Stimulated activated CD8-positive, alpha-beta memory T cell treated with anti-CD3 and anti-CD28 coated beads, Interleukin-15, amount 100 ng/mL, for 24 hours (primary cell): ENCODE measurements at regions not wholly inside any gene's neighbourhood (a gene's known extent, or its start where the extent isn't known, plus 50 kb on each side); places are given as distances from the start of the nearest gene placed in this dataset.
"Not testable (repeated sequence)": the region's sequence is repeated elsewhere in the genome, so short reads cannot be mapped to it uniquely, and the experiment has no call there.

Experiments
- DNase-seq: peaks from one replicate; pipeline ENCODE4 v3.0.0-alpha.2; 2020; ENCODE audit warnings: low read depth

- DNase-seq, result no peak
Observed at GRCh38 chr1:222037720-222038119, 295.8 kb upstream of the DUSP10 start.

- no peak for DNase-seq
Observed at GRCh38 chr1:222034790-222035189, 292.9 kb upstream of the DUSP10 start.

- no peak for DNase-seq
Observed at GRCh38 chr1:222033450-222033849, 291.6 kb upstream of the DUSP10 start.

- no peak for DNase-seq
Observed at GRCh38 chr1:222031318-222031717, 289.4 kb upstream of the DUSP10 start.

- no peak for DNase-seq
Observed at GRCh38 chr1:222028676-222029075, 286.8 kb upstream of the DUSP10 start.

GRCh38 chr1:222028116-222028515, 286.2 kb upstream of the DUSP10 start:
- no peak for DNase-seq

- no peak for DNase-seq
Observed at GRCh38 chr1:222026280-222026679, 284.4 kb upstream of the DUSP10 start.

- no peak for DNase-seq
Observed at GRCh38 chr1:222023025-222023424, 281.1 kb upstream of the DUSP10 start.

GRCh38 chr1:222021129-222021528, 279.2 kb upstream of the DUSP10 start:
- no peak for DNase-seq

GRCh38 chr1:222020553-222020952, 278.7 kb upstream of the DUSP10 start:
- no peak for DNase-seq

GRCh38 chr1:222019029-222019428, 277.1 kb upstream of the DUSP10 start:
- no peak for DNase-seq

GRCh38 chr1:222018041-222018440, 276.2 kb upstream of the DUSP10 start:
- DNase-seq, result no peak

GRCh38 chr1:222015686-222016085, 273.8 kb upstream of the DUSP10 start:
- no peak for DNase-seq

- DNase-seq, result no peak
Observed at GRCh38 chr1:222014001-222014400, 272.1 kb upstream of the DUSP10 start.

GRCh38 chr1:222012816-222013215, 270.9 kb upstream of the DUSP10 start:
- no peak for DNase-seq

GRCh38 chr1:222010306-222010705, 268.4 kb upstream of the DUSP10 start:
- DNase-seq, result no peak

- DNase-seq, result no peak
Observed at GRCh38 chr1:222009105-222009730, 267.3 kb upstream of the DUSP10 start.

- no peak for DNase-seq
Observed at GRCh38 chr1:222006715-222007114, 264.8 kb upstream of the DUSP10 start.

- DNase-seq, result no peak
Observed at GRCh38 chr1:222004784-222005183, 262.9 kb upstream of the DUSP10 start.

- no peak for DNase-seq
Observed at GRCh38 chr1:222004034-222004433, 262.1 kb upstream of the DUSP10 start.

GRCh38 chr1:222002503-222002902, 260.6 kb upstream of the DUSP10 start:
- no peak for DNase-seq

GRCh38 chr1:222000131-222000530, 258.2 kb upstream of the DUSP10 start:
- DNase-seq, result no peak

GRCh38 chr1:221998781-221999180, 256.9 kb upstream of the DUSP10 start:
- DNase-seq, result no peak

GRCh38 chr1:221998186-221998612, 256.3 kb upstream of the DUSP10 start:
- no peak for DNase-seq

GRCh38 chr1:221997012-221997411, 255.1 kb upstream of the DUSP10 start:
- not testable (repeated sequence) for DNase-seq
